CD4-positive, alpha-beta T cell treated with Interleukin-12 subunit alpha and Interleukin-12 subunit beta, for 1 hour (primary cell): ENCODE measurements at regions not wholly inside any gene's neighbourhood (a gene's known extent, or its start where the extent isn't known, plus 50 kb on each side); places are given as distances from the start of the nearest gene placed in this dataset.

Experiments used
- DNase-seq: peaks from one replicate; pipeline ENCODE4 v3.0.0-alpha.2; 2020

- no peak for DNase-seq
Observed at GRCh38 chr2:196362973-196363549, 191.7 kb upstream of the STK17B start.

DNA sequence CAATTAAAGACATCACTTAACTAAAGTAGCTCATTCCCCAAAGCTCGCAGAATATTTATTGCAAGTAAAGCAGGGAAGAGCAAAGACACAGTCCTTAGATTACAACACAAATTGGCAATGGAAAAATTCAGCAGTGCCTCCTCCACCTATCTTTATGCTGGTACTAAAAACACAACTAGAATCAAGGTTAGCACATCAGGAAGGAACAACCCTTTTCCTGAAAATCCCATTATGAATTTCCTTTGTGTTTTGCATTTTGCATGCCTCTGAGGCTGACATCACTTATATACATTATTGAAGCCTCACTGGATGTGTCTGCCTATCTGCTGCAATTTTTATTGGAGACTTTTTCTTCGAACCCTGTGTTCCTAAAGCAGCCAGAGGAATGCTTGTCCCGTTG, 193.8 kb upstream of the STK17B start:
- no peak for DNase-seq

GRCh38 chr2:196365923-196366322, 194.5 kb upstream of the STK17B start:
- no peak for DNase-seq

DNA sequence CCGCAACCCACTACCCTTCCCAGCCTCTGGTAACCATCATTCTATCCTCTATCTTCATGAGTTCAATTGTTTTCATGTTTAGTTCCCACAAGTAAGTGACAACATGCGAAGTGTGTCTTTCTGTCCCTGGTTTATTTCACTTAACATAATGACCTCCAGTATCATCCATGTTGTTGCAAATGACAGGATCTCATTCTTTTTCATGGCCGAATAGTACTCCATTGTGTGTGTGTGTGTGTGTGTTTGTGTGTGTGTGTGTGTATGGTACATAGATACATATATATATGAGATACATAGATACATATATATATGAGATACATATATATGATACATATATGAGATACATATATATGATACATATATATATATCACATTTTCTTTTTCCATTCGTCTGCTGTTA, 196.3 kb upstream of the STK17B start:
- DNase-seq = no peak

DNA sequence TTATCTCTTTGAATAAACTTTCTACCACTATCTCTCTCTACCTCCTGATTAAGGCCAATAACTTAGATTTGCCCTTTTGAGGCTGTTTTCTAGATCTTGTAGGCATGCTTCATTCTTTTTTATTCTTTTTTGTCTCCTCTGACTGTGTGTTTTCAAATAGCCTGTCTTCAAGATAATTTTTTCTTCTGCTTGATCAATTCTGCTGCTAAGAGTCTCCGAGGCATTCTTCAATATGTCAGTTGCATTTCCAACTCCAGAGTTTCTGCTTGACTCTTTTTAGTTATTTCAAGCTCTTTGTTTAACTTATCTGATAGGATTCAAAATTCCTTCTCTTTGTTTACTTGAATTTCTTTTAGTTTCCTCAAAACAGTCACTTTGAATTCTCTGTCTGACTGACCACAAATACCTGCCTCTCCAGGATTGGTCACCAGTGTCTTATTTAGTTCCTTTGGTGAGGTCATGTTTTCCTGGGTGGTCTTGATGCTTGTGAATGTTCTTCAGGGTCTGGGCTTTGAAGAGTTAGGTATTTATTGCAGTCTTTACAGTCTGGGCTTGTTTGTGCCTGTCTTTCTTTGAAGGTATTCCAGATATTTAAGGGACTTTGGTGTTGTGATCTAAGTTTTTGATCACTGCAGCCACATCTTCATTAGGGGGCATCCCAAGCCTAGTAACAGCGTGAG, 197.3 kb upstream of the STK17B start:
- DNase-seq = no peak

GRCh38 chr2:196369967-196370366, 198.6 kb upstream of the STK17B start:
- no peak for DNase-seq

GRCh38 chr2:196370381-196370780, 199.0 kb upstream of the STK17B start:
- DNase-seq = no peak

- no peak for DNase-seq
Observed at GRCh38 chr2:196372276-196372809, 201.0 kb upstream of the STK17B start.

- no peak for DNase-seq
Observed at GRCh38 chr2:196372811-196373664, 201.7 kb upstream of the STK17B start.

DNA sequence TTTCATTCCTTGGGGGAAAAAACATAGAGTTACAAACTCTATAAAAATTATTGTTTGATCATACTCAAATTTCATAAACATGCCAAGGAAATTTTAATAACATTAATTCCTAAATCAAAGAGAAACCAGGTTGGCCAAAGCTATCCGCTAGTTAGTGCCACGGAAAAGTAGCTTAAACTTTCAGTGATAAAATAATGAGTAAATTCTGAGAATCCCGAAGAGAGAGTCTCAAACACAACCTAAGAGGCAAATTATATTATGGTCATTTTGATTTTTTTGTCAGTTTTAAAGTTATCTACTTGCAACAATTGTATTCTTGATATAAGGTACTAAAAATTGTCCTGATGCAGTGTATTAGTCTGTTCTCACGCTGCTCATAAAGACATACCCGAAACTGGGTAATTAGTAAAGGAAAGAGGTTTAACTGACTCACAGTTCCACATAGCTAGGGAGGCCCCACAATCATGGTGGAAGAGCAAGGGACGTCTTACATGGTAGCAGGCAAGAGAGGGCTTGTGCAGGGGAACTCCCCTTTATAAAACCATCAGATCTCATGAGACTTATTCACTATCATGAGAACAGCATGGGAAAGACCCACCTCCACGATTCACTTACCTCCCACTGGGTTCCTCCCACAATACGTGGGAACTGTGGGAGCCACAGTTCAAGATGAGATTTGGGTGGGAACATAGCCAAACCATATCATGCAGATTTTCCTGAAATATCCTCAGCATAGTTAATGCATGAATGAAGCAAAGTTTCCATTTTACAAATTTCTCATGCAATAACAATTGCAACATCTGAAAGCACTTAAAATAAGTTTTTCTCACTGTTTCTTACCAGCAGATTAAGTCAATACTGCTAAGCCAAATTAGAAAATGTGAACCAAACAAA, 205.9 kb upstream of the STK17B start:
- DNase-seq = no peak

DNA sequence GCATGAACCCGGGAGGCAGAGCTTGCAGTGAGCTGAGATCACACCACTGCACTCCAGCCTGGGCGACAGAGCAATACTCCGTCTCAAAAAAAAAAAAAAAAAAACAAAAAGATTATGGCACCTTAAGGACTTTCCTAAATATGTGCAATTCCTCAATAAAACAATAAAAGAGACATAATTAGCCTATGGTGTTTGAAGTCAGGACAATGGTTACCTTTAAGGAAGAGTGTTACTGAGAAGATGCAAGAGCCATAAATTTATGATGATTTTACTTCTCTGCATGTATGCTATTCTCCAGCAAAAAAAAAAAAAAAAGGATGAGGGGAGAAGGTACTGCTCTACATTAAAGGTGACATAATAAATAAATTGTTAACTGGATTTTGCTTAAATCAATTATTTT, 208.2 kb upstream of the STK17B start:
- DNase-seq = no peak

- DNase-seq = no peak
Observed at GRCh38 chr2:196380098-196380497, 208.7 kb upstream of the STK17B start.

- no peak for DNase-seq
Observed at GRCh38 chr2:196380575-196380974, 209.2 kb upstream of the STK17B start.

DNA sequence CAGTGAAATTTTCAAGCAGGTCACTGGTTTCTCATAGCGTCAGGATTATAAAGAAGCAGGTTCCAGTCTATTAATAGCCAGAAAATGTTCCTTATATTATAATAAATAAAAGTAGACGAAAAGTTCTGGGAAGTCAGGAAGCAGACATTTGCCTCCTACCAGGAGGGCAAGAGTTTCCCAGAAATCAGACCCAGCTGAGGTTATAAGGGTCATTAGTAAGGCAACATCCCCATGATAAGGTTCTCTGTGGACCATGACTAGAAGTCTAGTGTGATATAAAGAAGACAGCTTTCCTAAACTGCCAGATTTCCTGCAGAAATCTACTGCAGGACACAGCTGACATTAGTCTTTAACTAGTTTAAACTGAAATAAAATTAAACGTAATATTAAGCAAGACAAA, 210.1 kb upstream of the STK17B start:
- DNase-seq = no peak

DNA sequence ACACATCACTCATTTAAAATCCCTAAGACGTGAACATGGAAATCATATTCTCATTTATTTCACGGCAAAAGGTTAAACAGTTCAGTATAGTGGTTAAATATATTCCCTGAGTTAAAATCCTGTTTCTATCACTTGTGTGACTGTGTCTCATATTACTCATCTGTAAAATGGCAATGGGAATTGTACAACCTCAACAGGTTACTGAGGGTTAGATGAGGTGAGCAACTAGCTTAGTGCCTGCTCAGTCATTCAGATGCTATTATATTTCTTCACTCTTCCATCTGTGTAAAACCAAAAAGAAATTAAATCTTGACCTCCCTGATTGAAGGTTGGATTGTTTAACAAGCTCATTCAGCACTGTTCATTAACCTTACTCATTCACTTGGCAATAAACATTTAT, 212.4 kb upstream of the STK17B start:
- DNase-seq = no peak

DNA sequence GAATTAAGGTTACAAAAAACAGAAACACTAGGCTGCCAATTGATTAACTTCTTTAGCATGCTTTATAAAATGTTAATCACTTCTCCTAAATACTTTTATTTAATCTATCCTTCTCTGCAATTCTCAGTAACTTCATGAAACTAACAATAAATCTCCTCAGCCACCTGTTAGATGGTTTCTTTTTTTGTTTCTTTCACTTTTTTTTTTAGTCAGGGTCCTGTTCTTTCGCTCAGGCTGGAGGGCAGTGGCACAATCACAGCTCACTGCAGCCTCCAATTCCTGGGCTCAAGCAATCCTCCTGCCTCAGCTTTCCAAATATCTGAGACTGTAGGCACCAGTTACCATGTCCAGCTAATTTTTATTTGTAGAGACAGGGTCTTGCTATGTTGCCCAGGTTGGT, 213.4 kb upstream of the STK17B start:
- DNase-seq = no peak

DNA sequence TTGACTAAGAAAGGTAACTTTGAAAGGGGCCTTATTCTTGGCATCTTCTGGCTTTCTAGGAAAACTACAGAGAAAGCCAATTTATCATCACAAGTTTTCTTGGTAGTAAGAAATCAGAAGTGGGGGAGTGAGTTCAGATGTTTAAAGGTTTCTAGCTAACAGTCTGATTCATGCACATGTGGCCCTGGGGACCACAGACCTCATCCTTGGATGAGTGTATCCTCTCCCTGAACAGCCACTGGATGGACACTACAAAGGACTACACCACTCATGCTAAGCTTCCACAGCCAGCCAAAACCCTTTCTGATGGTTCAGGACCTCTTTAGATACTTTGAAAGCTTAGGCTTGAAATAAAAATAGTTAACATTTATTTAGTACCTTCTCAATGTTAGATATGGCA, 218.3 kb upstream of the STK17B start:
- no peak for DNase-seq

- no peak for DNase-seq
Observed at GRCh38 chr2:196390243-196391148, 219.1 kb upstream of the STK17B start.

GRCh38 chr2:196391149-196391479, 219.7 kb upstream of the STK17B start:
- no peak for DNase-seq

DNA sequence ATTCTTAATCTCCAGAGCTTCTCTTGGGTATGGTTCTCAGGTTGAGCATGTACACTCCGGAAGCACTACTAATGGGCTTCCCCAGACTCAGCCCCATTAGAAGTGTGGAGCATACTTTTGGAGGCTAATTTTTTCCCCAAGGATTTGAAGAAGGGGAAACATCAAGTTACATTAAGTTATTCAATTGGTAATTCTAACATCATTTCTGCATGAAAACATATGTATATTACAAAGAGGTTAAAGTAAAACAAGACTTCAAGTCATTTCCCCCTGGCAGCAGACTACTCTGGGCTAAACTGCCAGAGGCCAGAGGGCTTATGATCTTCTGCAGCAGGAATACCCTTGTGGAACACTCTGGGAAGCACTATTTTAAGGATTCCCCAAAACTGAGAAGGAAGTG, 227.7 kb upstream of the STK17B start:
- DNase-seq = no peak

DNA sequence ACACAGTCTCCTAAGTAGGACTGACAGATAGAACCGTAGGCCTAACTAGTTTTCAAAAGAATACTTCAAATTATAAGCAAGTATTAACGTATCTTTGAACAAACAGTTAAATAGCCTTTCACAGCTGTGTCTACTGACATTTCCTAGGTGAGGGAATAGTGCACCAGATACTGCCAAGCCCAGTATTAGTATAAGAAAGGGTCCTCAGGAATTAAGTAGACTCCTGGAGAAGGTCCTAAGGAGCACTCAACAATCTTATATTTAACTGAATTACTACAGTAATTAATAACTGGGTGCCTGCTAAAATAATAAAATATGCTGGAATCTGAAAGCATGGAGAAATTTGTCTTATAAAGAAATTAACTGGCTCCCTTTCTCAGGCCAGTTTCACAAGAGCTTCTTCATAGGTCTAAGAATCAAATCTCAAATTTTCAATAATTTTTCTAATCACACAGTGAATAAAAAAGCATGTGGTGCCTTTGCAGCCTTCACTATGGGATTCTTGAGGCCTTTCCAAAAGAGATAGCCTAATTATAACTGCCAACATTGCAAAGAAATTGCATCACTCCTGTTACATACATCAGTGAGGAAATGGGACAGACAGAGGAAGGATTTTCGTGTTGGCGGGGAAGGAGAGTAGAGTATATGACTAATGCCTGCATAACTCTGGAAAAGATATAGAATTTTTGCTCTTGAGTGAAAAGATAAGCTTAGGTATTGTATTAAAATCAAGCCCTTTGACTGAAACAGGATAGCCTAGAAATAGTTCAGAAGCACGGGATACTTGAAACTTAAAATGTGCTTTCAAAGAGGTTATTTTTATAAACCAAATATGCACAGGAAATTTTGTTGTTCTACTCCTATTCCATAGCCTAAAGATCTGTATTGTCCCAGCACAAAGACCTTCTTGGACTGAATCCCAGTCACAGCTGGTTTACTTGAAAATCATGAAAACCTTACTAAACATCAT, 228.6 kb upstream of the STK17B start:
- DNase-seq = no peak
